Caco-2 (cell line): ENCODE measurements at regions not wholly inside any gene's neighbourhood (a gene's known extent, or its start where the extent isn't known, plus 50 kb on each side); places are given as distances from the start of the nearest gene placed in this dataset.

Source experiments
- BruUV-seq: library from RNA; stranded (reverse); fragments of 400-500 nt; replicated peaks from 2 replicates; lab custom pipeline; 2021; lab: Mats Ljungman, UMichigan
- CTCF ChIA-PET: fragments of 300-600 bp; sonication (Branson Sonifier 250); formaldehyde crosslinking; loops from one replicate; lab custom pipeline; 2022; ENCODE audit warnings: antibody characterized with exemption; lab: Charles Lee
- POLR2A ChIA-PET: fragments of 300-600 bp; sonication (Branson Sonifier 250); formaldehyde crosslinking; loops from one replicate; lab custom pipeline; 2022; ENCODE audit warnings: antibody characterized with exemption; lab: Charles Lee
- DNase-seq, 2 experiments: peaks; one replicate each; pipeline versions ENCODE4 v3.0.0 to v3.0.0-alpha.2; 2020 to 2022
- H3K27me3 ChIP-seq: replicated peaks from 2 replicates; pipeline ENCODE4 v1.6.0; 2011; ENCODE audit warnings: low read length; ENCODE audit not compliant: control insufficient read depth, insufficient read depth
- H3K36me3 ChIP-seq: 2 replicates; pipeline ENCODE4 v1.5.1; 2011; ENCODE audit warnings: low read length; ENCODE audit not compliant: control insufficient read depth, insufficient read depth
- H3K4me1 ChIP-seq: fragments of 250-450 bp; sonication (Bioruptor Pico); 2 replicates; pipeline ENCODE4 v1.5.1; 2020; ENCODE audit warnings: mild to moderate bottlenecking
- H3K4me3 ChIP-seq: 2 replicates; pipeline ENCODE4 v1.5.1; 2011; ENCODE audit warnings: low read depth, mild to moderate bottlenecking, control low read depth, low read length
- H3K9me3 ChIP-seq: fragments of 250-450 bp; sonication (Bioruptor Pico); 2 replicates; pipeline ENCODE4 v1.5.1; 2020; ENCODE audit warnings: mild to moderate bottlenecking, moderate library complexity
- H3K27ac Mint-ChIP-seq: one replicate; pipeline ENCODE4 v1.8.0; 2022; ENCODE audit warnings: mixed read lengths; ENCODE audit not compliant: unreplicated experiment
- H3K27me3 Mint-ChIP-seq: one replicate; pipeline ENCODE4 v1.8.0; 2022; ENCODE audit warnings: mixed read lengths; ENCODE audit not compliant: insufficient read depth, unreplicated experiment
- H3K36me3 Mint-ChIP-seq: one replicate; pipeline ENCODE4 v1.8.0; 2022; ENCODE audit warnings: mild to moderate bottlenecking, mixed read lengths; ENCODE audit not compliant: insufficient read depth, unreplicated experiment
- H3K4me1 Mint-ChIP-seq: one replicate; pipeline ENCODE4 v1.8.0; 2022; ENCODE audit warnings: low read depth, mixed read lengths; ENCODE audit not compliant: unreplicated experiment
- H3K4me3 Mint-ChIP-seq: one replicate; pipeline ENCODE4 v1.8.0; 2022; ENCODE audit warnings: mild to moderate bottlenecking, moderate library complexity, mixed read lengths; ENCODE audit not compliant: unreplicated experiment
- H3K9me3 Mint-ChIP-seq: one replicate; pipeline ENCODE4 v1.8.0; 2022; ENCODE audit warnings: mixed read lengths; ENCODE audit not compliant: unreplicated experiment
- CTCF ChIP-seq, 2 experiments: fragments of 200-600 bp in 1 of 2; IDR thresholded peaks; 1 replicate in 1 of 2; 2 replicates in 1 of 2; pipeline versions ENCODE4 v1.5.1 to v1.8.0; 2011 to 2022; ENCODE audit warnings: antibody characterized with exemption in 1 of 2, control low read depth in 1 of 2, inconsistent platforms in 1 of 2, low read depth in 1 of 2, low read length in 1 of 2, mild to moderate bottlenecking in 1 of 2, moderate library complexity in 1 of 2; ENCODE audit not compliant: insufficient read depth in 1 of 2, severe bottlenecking in 1 of 2, unreplicated experiment in 1 of 2
- intact Hi-C: fragments of 100-400 bp; cut with micrococcal nuclease; formaldehyde crosslinking; loops from one replicate; pipeline ENCODE4 v1.10.0; 2022; ENCODE audit not compliant: unreplicated experiment

DNA sequence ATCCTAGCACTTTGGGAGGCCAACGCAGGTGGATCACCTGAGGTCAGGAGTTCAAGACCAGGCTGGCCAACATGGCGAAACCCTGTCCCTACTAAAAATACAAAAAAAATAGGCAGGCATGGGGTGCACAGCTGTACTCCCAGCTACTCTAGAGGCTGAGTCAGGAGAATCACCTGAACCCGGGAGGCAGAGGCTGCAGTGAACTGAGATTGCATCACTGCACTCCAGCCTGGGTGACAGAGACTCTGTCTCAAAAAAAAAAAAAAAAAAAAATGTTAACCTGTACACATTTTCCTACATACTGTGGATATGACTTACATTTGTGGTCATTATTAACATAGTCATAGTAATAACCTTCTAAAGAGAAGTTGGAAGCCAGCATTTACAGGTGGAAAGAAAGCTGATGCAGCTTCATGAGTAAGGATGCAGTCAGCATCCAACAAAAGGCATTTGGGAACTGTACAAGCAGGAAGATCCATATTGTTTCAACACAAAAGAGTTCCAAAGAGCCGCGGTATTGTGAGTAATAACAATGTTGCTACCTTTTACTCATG is 186.2 kb downstream of the GPX5 start:
- Histone ChIP-seq H3K4me3 (no peak overlapping the region), H3K27me3 (no peaks in the 10 kb centered on the region), H3K9me3 (peaks cover 5% of the 10 kb centered on the region; the same call in 1 of the 2 replicates), H3K36me3 (no peaks in the 10 kb centered on the region), H3K4me1 (peaks cover 8% of the 10 kb centered on the region; the same call in 1 of the 2 replicates)
- ChIA-PET POLR2A (no interaction called here), CTCF (no interaction called here)
- no peak overlapping the region for H3K27ac Mint-ChIP-seq
- TF ChIP-seq CTCF (IDR thresholded peaks at IDR 0.05; ENCODE audit: insufficient read depth in 1 of 2, low read depth in 1 of 2, low read length in 1 of 2, severe bottlenecking in 1 of 2, unreplicated experiment in 1 of 2), result no peak
- DNase-seq, result no peak
- no peaks in the 10 kb centered on the region for H3K4me1 Mint-ChIP-seq
- H3K4me3 Mint-ChIP-seq, result no peak overlapping the region
- no TSS peak for BruUV-seq
- intact Hi-C loops, result no loop called here
- H3K27me3 Mint-ChIP-seq, result no peaks in the 10 kb centered on the region
- H3K9me3 Mint-ChIP-seq, result peaks cover 32% of the 10 kb centered on the region
- peaks cover 16% of the 10 kb centered on the region for H3K36me3 Mint-ChIP-seq

- no peak for DNase-seq
- Histone ChIP-seq H3K27me3 (no peaks in the 10 kb centered on the region), H3K4me3 (no peak overlapping the region), H3K9me3 (no peaks in the 10 kb centered on the region), H3K36me3 (no peaks in the 10 kb centered on the region), H3K4me1 (peaks cover 8% of the 10 kb centered on the region; the same call in 1 of the 2 replicates)
- Mint-ChIP-seq H3K27me3 (no peaks in the 10 kb centered on the region), H3K27ac (no peak overlapping the region), H3K9me3 (peaks cover 21% of the 10 kb centered on the region), H3K4me3 (no peak overlapping the region), H3K4me1 (no peaks in the 10 kb centered on the region), H3K36me3 (peaks cover 15% of the 10 kb centered on the region)
- no TSS peak for BruUV-seq
- no peak for TF ChIP-seq CTCF (IDR thresholded peaks at IDR 0.05; ENCODE audit: insufficient read depth in 1 of 2, low read depth in 1 of 2, low read length in 1 of 2, severe bottlenecking in 1 of 2, unreplicated experiment in 1 of 2)
- ChIA-PET POLR2A (no interaction called here), CTCF (no interaction called here)
- intact Hi-C loops, result no loop called here
Measured at GRCh38 chr6:28712982-28713381, 187.3 kb downstream of the GPX5 start.

GRCh38 chr6:28719275-28719940 is 193.7 kb downstream of the GPX5 start:
- TF ChIP-seq CTCF (IDR thresholded peaks at IDR 0.05; ENCODE audit: insufficient read depth in 1 of 2, low read depth in 1 of 2, low read length in 1 of 2, severe bottlenecking in 1 of 2, unreplicated experiment in 1 of 2), result no peak
- intact Hi-C loops, result no loop called here

More at GRCh38 chr6:28719275-28719940, 193.7 kb downstream of the GPX5 start:
- peaks cover 7% of the 10 kb centered on the region; the same call in 1 of the 2 replicates for H3K4me1 ChIP-seq
- DNase-seq, result no peak
- H3K27me3 ChIP-seq, result no peaks in the 10 kb centered on the region
- H3K36me3 ChIP-seq, result no peaks in the 10 kb centered on the region
- no peaks in the 10 kb centered on the region for H3K9me3 Mint-ChIP-seq
- H3K4me3 Mint-ChIP-seq, result no peak overlapping the region
- no peaks in the 10 kb centered on the region for H3K4me1 Mint-ChIP-seq
- no peak overlapping the region for H3K4me3 ChIP-seq
- CTCF ChIA-PET, result no interaction called here
- no peaks in the 10 kb centered on the region for H3K27me3 Mint-ChIP-seq
- POLR2A ChIA-PET, result no interaction called here
- H3K36me3 Mint-ChIP-seq, result no peaks in the 10 kb centered on the region
- no peak overlapping the region for H3K27ac Mint-ChIP-seq
- no TSS peak for BruUV-seq
- no peaks in the 10 kb centered on the region for H3K9me3 ChIP-seq
